ENCODE measurements at regions not wholly inside any gene's neighbourhood (a gene's known extent, or its start where the extent isn't known, plus 50 kb on each side); places are given as distances from the start of the nearest gene placed in this dataset.

GRCh38 chr15:38648121-38648843, 83.7 kb upstream of the RASGRP1 start:
- no peak for DNase-seq

- DNase-seq = no peak
Observed at GRCh38 chr15:38650384-38650783, 85.8 kb upstream of the RASGRP1 start.

- no peak for DNase-seq
Observed at GRCh38 chr15:38650936-38651327, 86.3 kb upstream of the RASGRP1 start.

- DNase-seq = peak in 1 of 2 donors; percentile 35
Observed at GRCh38 chr15:38651328-38652038, 86.9 kb upstream of the RASGRP1 start.

- DNase-seq = no peak
Observed at GRCh38 chr15:38652183-38652794, 87.7 kb upstream of the RASGRP1 start.

GRCh38 chr15:38652998-38653397, 88.4 kb upstream of the RASGRP1 start:
- DNase-seq = peak; percentile 44 to 45

GRCh38 chr15:38658431-38658830, 93.8 kb upstream of the RASGRP1 start:
- DNase-seq = no peak

DNA sequence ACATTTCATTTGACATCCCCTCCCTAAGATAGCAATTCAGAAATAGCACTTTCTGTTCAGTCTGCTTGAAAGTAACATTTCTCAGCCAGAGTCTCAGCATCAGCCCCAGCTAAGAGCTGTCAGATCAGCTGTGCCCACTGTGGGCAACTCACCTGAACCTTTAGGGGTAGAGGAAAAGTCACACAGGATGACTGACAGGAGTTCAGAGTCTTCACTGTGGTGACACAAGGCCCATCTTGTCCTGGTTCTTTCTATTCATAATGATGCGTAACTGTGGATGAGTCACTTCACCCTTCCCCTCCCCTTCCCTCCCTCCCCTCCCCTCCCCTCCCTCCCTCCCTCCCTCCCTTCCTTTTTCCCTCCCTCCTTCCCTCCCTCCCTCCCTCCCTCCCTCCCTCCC, 96.1 kb upstream of the RASGRP1 start:
- DNase-seq = no peak

- DNase-seq = no peak
Observed at GRCh38 chr15:38662033-38662802, 97.6 kb upstream of the RASGRP1 start.

DNA sequence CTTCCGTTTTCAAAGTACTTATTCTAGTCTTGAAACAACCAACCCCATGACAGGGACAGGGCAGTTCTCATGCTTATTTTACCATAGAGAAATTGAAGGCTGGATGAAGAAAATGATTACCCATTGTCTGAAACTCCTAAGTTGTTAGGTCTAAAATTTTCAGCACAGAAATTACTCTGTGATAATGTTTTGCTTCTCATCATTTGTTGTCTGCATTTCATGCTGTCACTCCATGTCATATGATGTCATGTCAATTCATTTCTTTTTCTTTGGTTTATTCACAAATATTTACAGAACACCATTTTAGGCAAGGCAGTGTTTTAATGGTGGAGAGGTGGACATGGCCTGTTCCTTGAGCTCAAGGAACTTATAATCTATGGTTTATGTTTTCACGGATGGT, 98.2 kb upstream of the RASGRP1 start:
- DNase-seq = no peak

DNA sequence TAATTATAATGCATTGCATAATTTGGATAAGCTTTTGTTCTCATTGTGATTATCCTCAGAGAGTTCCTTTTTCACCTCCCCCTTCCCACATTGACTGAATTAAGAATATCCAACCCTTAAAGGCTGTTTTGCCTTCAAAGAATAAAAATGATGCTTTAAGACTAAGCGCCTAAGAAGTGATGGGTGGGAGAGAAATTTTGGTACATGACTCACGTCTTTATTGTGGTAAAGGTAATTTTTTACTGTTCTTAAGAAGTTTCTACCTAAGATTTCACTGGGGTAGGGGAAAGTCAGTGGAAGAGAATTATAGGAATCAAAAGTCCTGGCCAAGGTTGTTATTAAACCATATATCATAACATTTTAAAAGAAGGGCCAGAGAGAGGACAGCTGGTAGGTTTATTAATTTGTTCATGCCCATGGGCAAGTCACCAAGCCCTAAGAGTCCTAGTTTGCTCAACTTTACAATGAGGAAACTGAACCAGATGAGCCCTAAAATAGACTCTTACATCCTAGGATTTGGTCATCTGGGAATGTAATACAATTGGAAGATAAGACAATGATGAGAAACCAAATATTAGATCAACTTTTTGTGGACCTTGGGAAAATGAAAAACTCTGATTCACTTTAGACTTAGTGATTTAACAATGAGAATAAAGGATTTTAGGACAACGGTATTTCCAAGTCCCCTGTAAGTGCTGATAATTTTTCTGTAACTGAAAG, 101.1 kb upstream of the RASGRP1 start:
- DNase-seq = no peak

DNA sequence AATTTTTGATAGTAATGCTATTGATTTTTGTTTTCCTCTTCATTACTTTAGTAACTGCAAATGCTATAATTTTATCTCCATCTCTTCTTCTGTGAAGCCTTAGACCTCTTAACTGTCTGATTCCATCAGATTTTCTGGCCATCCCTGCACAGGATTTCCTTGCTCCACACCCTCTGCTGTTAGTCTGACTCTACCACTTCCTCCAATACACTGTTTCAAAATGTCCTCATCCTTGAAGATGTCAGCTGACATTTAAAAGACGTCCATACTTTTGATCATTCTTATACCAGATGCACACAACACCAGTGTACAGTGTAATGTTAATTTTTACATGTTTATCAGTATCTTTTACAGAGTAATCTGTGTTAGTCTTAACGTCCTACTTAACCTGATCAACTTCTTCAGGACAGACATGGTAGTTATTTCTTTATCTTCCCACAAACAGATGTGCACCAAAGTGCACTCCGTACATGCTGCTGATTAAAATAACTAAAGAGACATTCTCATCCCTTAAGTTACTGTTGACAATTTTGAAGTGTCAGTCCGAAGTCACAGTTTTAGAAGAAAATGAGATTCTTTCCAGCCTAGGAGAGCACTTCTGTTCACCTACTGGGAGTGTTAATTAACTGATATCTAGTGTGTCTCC, 102.4 kb upstream of the RASGRP1 start:
- DNase-seq = no peak

GRCh38 chr15:38667890-38668850, 103.6 kb upstream of the RASGRP1 start:
- no peak for DNase-seq

DNA sequence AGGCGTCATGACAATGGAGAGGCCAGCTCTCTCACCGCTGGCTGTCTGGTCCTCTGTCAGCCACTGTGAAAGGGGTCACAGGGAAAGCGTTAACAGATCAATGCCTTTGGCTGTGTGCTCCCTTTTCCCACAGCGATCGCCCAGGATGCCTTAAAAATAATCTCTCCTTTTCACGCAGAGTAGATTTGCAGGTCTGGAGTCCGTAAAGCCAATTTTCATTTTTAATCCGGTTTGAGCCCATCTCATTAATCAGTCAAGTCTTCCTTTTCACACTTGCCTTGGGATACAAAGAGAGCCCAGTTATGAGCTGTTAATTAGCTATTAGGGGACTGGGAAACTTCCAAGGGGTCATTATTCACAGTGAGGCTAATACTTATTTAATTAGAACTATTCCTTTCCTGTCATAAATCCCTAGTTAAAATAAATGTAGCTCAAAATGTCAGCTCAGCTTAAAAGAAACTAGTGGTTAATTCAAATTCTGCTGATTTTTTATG, 104.3 kb upstream of the RASGRP1 start:
- DNase-seq = no peak

DNA sequence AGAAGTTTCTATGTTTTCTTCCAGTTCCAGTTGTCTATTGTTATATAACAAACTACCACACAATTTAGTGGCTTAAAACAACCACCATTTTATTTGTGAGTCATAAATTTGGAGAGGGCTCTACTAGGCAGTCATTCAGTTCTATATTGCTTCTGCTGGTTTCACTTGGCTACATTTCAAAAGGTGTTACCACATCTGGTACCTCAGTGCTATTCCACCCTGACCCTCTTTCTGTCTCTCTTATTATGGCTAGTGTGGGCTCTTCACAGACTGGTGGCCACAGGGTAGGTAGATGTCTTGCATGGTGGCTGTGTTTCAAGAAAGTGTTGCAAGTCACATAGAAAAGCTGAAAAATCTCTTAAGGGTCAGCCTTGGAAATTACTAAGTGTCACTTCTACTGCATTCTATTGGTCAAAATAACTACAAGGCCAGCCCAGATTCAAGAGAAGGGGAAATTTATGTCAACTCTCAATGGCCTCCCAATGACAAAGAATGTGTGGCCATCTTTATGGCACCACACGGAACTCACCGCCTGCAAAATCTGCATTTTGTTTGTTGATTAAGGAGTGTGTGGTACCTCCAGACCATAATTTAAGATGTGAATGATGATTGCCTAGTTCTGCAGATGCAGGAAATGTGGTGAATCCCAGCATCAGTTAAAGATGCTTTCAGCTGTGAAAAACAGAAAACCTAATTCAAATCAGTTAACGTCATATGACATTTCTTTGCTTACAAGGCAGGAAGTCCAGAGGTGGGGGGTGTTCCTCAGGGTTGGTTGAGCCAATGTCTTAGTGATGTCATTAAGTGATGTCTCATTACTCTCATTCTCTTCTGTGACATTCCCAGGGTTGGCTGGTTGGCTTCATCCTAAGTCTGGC, 105.8 kb upstream of the RASGRP1 start:
- DNase-seq = peak; percentile 52 to 63

DNA sequence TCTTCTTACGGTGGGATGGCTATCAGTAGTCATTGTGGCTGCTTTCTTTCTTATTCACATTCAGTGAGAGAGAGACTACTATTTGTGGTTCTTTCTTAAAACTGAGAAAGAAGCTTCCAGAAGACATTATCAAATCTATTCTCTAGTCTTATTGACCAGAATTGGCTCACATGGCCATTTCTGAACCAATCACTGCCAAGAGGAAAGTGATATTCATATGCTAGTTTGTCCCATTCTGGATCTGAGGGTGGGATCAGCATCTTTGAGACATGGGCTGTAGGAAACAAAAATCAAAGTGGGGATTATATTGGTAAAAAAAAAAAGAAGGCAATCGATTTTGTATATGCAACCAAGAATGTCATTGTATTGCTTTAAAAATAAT, 106.4 kb upstream of the RASGRP1 start:
- DNase-seq = no peak

DNA sequence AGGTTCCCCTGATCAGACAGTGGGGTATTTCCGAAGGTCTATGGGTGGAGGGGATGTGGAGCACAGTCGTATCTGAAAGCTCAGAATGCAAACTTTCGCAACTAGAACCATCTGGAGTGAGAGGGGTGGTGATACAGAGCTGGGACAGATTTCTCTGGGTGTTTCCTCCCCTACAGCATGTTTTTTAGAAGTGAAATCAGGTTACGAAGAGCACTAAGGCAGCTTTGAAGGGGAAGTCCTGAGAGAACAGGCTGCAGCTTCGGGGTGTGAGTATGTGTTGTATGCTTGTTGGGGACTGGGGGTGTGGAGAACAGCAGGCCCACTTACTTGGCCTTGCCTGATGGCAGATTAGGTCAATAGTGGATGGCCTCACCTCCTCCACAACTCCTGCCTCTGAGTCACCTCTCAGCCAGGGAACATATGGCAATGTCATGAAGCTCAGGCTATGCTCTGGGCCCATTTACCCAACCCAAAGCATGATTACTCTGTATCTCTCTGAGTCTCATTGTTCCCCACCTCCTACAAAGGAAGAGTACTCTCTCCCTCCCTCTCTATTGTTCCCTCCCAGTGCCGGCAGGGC, 107.2 kb upstream of the RASGRP1 start:
- DNase-seq = peak; percentile 35 to 50

DNA sequence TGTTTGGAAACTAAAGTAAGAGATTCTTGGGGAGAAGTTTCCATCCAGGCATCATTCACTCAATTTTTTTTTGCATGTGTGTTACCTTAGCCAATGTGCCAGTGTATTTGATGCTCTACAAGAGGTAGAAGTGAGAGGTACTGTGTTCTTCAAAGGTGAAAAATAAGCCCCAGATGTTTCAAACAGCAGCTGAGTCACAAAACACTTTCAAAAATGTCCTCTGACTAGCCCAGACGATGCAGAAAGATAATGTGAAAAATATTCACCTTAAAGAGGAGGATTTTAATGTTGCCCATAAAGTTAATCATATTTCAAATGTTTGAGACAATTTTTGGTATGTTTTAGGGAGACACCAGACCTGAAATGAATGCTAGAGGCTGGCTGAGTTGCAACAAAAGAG, 107.7 kb upstream of the RASGRP1 start:
- no peak for DNase-seq
